Keratinocyte (primary cell): ENCODE measurements at regions not wholly inside any gene's neighbourhood (a gene's known extent, or its start where the extent isn't known, plus 50 kb on each side); places are given as distances from the start of the nearest gene placed in this dataset.

Experiments used
- EZH2 ChIP-seq: IDR thresholded peaks from one replicate; pipeline ENCODE4 v1.6.1; 2012; ENCODE audit warnings: inconsistent platforms, mild to moderate bottlenecking, low read length, moderate library complexity
- TF ChIP-seq, protein P1 (sequence below), 3 experiments: IDR thresholded peaks in 1 of 3; conservative IDR thresholded peaks in 1 of 3; optimal IDR thresholded peaks in 1 of 3; 2 replicates in 2 of 3; 3 replicates in 1 of 3; pipeline versions ENCODE3 to v1.5.1; 2011; ENCODE audit warnings: low read length in 3 of 3, mild to moderate bottlenecking in 3 of 3, moderate library complexity in 2 of 3, control low read depth in 1 of 3, inconsistent platforms in 1 of 3; ENCODE audit not compliant: insufficient read depth in 2 of 3; ENCODE audit errors: extremely low read depth in 1 of 3

DNA sequence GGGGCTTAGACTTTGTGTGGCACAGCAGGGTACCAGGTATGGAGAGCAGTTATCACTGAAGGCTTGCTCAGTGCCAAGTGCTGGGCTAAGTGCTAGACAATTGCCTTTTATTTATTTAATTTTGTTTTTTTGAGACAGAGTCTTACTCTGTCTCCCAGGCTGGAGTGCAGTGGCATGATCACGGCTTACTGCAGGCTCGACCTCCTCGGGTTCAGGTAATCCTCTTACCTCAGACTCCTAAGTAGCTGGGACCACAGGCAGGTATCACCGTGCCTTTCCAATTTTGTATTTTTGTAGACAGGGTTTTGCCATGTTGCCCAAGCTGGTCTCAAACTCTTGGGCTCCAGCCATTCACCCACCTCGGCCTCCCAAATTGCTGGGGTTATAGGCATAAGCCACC lies 256.9 kb downstream of the ZNF536 start:
- TF ChIP-seq, protein P1, sequence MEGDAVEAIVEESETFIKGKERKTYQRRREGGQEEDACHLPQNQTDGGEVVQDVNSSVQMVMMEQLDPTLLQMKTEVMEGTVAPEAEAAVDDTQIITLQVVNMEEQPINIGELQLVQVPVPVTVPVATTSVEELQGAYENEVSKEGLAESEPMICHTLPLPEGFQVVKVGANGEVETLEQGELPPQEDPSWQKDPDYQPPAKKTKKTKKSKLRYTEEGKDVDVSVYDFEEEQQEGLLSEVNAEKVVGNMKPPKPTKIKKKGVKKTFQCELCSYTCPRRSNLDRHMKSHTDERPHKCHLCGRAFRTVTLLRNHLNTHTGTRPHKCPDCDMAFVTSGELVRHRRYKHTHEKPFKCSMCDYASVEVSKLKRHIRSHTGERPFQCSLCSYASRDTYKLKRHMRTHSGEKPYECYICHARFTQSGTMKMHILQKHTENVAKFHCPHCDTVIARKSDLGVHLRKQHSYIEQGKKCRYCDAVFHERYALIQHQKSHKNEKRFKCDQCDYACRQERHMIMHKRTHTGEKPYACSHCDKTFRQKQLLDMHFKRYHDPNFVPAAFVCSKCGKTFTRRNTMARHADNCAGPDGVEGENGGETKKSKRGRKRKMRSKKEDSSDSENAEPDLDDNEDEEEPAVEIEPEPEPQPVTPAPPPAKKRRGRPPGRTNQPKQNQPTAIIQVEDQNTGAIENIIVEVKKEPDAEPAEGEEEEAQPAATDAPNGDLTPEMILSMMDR (optimal IDR thresholded peaks at IDR 0.05 in 1 of 3, IDR thresholded peaks at IDR 0.05 in 1 of 3, conservative IDR thresholded peaks at IDR 0.05 in 1 of 3; ENCODE audit: extremely low read depth in 1 of 3, insufficient read depth in 2 of 3, low read length in 3 of 3) = no peak
- no peak for TF ChIP-seq EZH2
